ENCODE measurements at regions not wholly inside any gene's neighbourhood (a gene's known extent, or its start where the extent isn't known, plus 50 kb on each side); places are given as distances from the start of the nearest gene placed in this dataset.

DNA sequence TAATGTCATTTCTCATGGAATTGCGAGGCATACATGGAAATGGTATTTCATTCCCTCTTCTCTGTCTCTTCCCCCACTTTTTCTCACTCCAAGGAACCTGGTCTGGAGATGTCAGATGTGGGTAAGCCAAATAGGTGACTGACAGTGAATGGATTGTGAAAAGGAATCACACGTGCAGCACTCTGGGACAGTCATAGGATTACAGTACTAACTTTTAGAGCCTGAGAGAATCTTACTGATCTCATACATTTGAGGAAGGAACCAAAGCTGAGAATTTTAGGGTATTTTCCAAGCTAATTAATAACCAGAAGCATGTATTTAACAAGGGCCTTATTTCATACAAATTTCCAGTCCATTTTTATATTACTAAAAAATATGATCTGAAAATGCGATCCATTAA, 58.1 kb upstream of the ERBB4 start:
- WGBS, 4 donors = 74 to 81% (median 75%) methylated on average over 3 of the region's 3 CpGs
- H3K27ac ChIP-seq = no peak overlapping the region
- no peaks in the 10 kb centered on the region for H3K36me3 ChIP-seq
- no peak for ATAC-seq
- intact Hi-C loops (cut with DNase I) = no loop called here
- no peak for TF ChIP-seq POLR2A (IDR thresholded peaks at IDR 0.05)
- no peak for TF ChIP-seq CTCF (IDR thresholded peaks at IDR 0.05)
- no peak overlapping the region for H3K4me3 ChIP-seq
- no peaks in the 10 kb centered on the region for H3K9me3 ChIP-seq
- no peaks in the 10 kb centered on the region for H3K4me1 ChIP-seq
- DNase-seq = no peak
- H3K27me3 ChIP-seq = no peaks in the 10 kb centered on the region

- ATAC-seq = no peak
- H3K4me1 ChIP-seq = no peaks in the 10 kb centered on the region
- no peak overlapping the region for H3K4me3 ChIP-seq
- intact Hi-C loops (cut with DNase I) = no loop called here
- no peak overlapping the region for H3K27ac ChIP-seq
- H3K9me3 ChIP-seq = no peaks in the 10 kb centered on the region
- H3K27me3 ChIP-seq = no peaks in the 10 kb centered on the region
- H3K36me3 ChIP-seq = no peaks in the 10 kb centered on the region
- WGBS, 4 donors = 47 to 61% (median 55%) methylated on average over 3 of the region's 3 CpGs
- no peak for DNase-seq
- TF ChIP-seq POLR2A (IDR thresholded peaks at IDR 0.05) (no peak), CTCF (IDR thresholded peaks at IDR 0.05) (no peak)
Observed at GRCh38 chr2:212596276-212596675, 57.7 kb upstream of the ERBB4 start.

- ATAC-seq (no peak), DNase-seq (no peak)
- Histone ChIP-seq H3K4me3 (no peak overlapping the region), H3K4me1 (no peaks in the 10 kb centered on the region), H3K9me3 (no peaks in the 10 kb centered on the region), H3K36me3 (no peaks in the 10 kb centered on the region), H3K27me3 (no peaks in the 10 kb centered on the region), H3K27ac (no peak overlapping the region)
- 54 to 66% (median 62%) methylated on average over 3 of the region's 3 CpGs for WGBS, 4 donors
- intact Hi-C loops (cut with DNase I) = no loop called here
- TF ChIP-seq POLR2A (IDR thresholded peaks at IDR 0.05) = no peak
- no peak for TF ChIP-seq CTCF (IDR thresholded peaks at IDR 0.05)
Observed at GRCh38 chr2:212595036-212595654, 56.5 kb upstream of the ERBB4 start.

GRCh38 chr2:212592695-212593094, 54.1 kb upstream of the ERBB4 start:
- 74 to 79% (median 76%) methylated on average over 1 of the region's 1 CpG for WGBS, 4 donors

More at GRCh38 chr2:212592695-212593094, 54.1 kb upstream of the ERBB4 start:
- TF ChIP-seq POLR2A (IDR thresholded peaks at IDR 0.05) = no peak
- no peak for TF ChIP-seq CTCF (IDR thresholded peaks at IDR 0.05)
- no peaks in the 10 kb centered on the region for H3K27me3 ChIP-seq
- no peaks in the 10 kb centered on the region for H3K4me1 ChIP-seq
- no peaks in the 10 kb centered on the region for H3K9me3 ChIP-seq
- intact Hi-C loops (cut with DNase I) = no loop called here
- H3K36me3 ChIP-seq = no peaks in the 10 kb centered on the region
- no peak for DNase-seq
- no peak for ATAC-seq
- H3K4me3 ChIP-seq = no peak overlapping the region
- H3K27ac ChIP-seq = no peak overlapping the region

Small RNA genes lying in the stretch of these regions (microRNA-seq; reads per million reads assigned to microRNA genes)
- gene MIR4776-1 = 0 reads per million in 4 donors
- gene MIR4776-2 = 0 reads per million in 4 donors
